ENCODE measurements at regions not wholly inside any gene's neighbourhood (a gene's known extent, or its start where the extent isn't known, plus 50 kb on each side); places are given as distances from the start of the nearest gene placed in this dataset.

GRCh38 chr4:16337936-16338335 lies 111.7 kb upstream of the TAPT1 start:
- Histone ChIP-seq H3K27me3 (ENCODE audit: insufficient read depth, insufficient read length) (no peaks in the 10 kb centered on the region), H3K4me1 (ENCODE audit: insufficient read depth, insufficient read length) (no peaks in the 10 kb centered on the region), H3K9me3 (ENCODE audit: insufficient read depth, low read length) (no peaks in the 10 kb centered on the region), H3K4me3 (ENCODE audit: insufficient read length, low read depth) (no peak overlapping the region), H3K9ac (ENCODE audit: insufficient read length, low read depth) (no peak overlapping the region), H3K36me3 (ENCODE audit: insufficient read depth, insufficient read length, low read length) (no peaks in the 10 kb centered on the region)
- TF ChIP-seq ZNF274 (IDR thresholded peaks at IDR 0.05; ENCODE audit: low read depth, low read length): no peak
- no peak for TF ChIP-seq SUZ12 (IDR thresholded peaks at IDR 0.05; ENCODE audit: extremely low read depth, insufficient read depth, insufficient read length)
- TF ChIP-seq YY1 (IDR thresholded peaks at IDR 0.05; ENCODE audit: insufficient read depth, insufficient read length): no peak
- no peak for DNase-seq (ENCODE audit: low read depth, low spot score)

- no peaks in the 10 kb centered on the region for H3K36me3 ChIP-seq (ENCODE audit: insufficient read depth, insufficient read length, low read length)
- H3K9me3 ChIP-seq (ENCODE audit: insufficient read depth, low read length): no peaks in the 10 kb centered on the region
- DNase-seq (ENCODE audit: low read depth, low spot score): no peak
- TF ChIP-seq SUZ12 (IDR thresholded peaks at IDR 0.05; ENCODE audit: extremely low read depth, insufficient read depth, insufficient read length) (no peak), ZNF274 (IDR thresholded peaks at IDR 0.05; ENCODE audit: low read depth, low read length) (no peak), YY1 (IDR thresholded peaks at IDR 0.05; ENCODE audit: insufficient read depth, insufficient read length) (no peak)
- H3K27me3 ChIP-seq (ENCODE audit: insufficient read depth, insufficient read length): no peaks in the 10 kb centered on the region
- no peak overlapping the region for H3K9ac ChIP-seq (ENCODE audit: insufficient read length, low read depth)
- H3K4me3 ChIP-seq (ENCODE audit: insufficient read length, low read depth): no peak overlapping the region
- no peaks in the 10 kb centered on the region for H3K4me1 ChIP-seq (ENCODE audit: insufficient read depth, insufficient read length)
Measured at GRCh38 chr4:16334601-16335000, 108.3 kb upstream of the TAPT1 start.

GRCh38 chr4:16329797-16330134 lies 103.5 kb upstream of the TAPT1 start:
- Histone ChIP-seq H3K9me3 (ENCODE audit: insufficient read depth, low read length) (no peaks in the 10 kb centered on the region), H3K4me3 (ENCODE audit: insufficient read length, low read depth) (no peak overlapping the region), H3K9ac (ENCODE audit: insufficient read length, low read depth) (no peak overlapping the region), H3K27me3 (ENCODE audit: insufficient read depth, insufficient read length) (no peaks in the 10 kb centered on the region), H3K36me3 (ENCODE audit: insufficient read depth, insufficient read length, low read length) (no peaks in the 10 kb centered on the region), H3K4me1 (ENCODE audit: insufficient read depth, insufficient read length) (no peaks in the 10 kb centered on the region)
- DNase-seq (ENCODE audit: low read depth, low spot score): no peak
- TF ChIP-seq SUZ12 (IDR thresholded peaks at IDR 0.05; ENCODE audit: extremely low read depth, insufficient read depth, insufficient read length) (no peak), ZNF274 (IDR thresholded peaks at IDR 0.05; ENCODE audit: low read depth, low read length) (no peak), YY1 (IDR thresholded peaks at IDR 0.05; ENCODE audit: insufficient read depth, insufficient read length) (no peak)

- H3K36me3 ChIP-seq (ENCODE audit: insufficient read depth, insufficient read length, low read length): no peaks in the 10 kb centered on the region
- H3K4me3 ChIP-seq (ENCODE audit: insufficient read length, low read depth): no peak overlapping the region
- no peak overlapping the region for H3K9ac ChIP-seq (ENCODE audit: insufficient read length, low read depth)
- no peaks in the 10 kb centered on the region for H3K9me3 ChIP-seq (ENCODE audit: insufficient read depth, low read length)
- DNase-seq (ENCODE audit: low read depth, low spot score): no peak
- TF ChIP-seq YY1 (IDR thresholded peaks at IDR 0.05; ENCODE audit: insufficient read depth, insufficient read length) (no peak), SUZ12 (IDR thresholded peaks at IDR 0.05; ENCODE audit: extremely low read depth, insufficient read depth, insufficient read length) (no peak), ZNF274 (IDR thresholded peaks at IDR 0.05; ENCODE audit: low read depth, low read length) (no peak)
- no peaks in the 10 kb centered on the region for H3K4me1 ChIP-seq (ENCODE audit: insufficient read depth, insufficient read length)
- H3K27me3 ChIP-seq (ENCODE audit: insufficient read depth, insufficient read length): no peaks in the 10 kb centered on the region
Measured at GRCh38 chr4:16329125-16329796, 103.0 kb upstream of the TAPT1 start.

- TF ChIP-seq YY1 (IDR thresholded peaks at IDR 0.05; ENCODE audit: insufficient read depth, insufficient read length) (no peak), SUZ12 (IDR thresholded peaks at IDR 0.05; ENCODE audit: extremely low read depth, insufficient read depth, insufficient read length) (no peak), ZNF274 (IDR thresholded peaks at IDR 0.05; ENCODE audit: low read depth, low read length) (no peak)
- H3K9ac ChIP-seq (ENCODE audit: insufficient read length, low read depth): no peak overlapping the region
- DNase-seq (ENCODE audit: low read depth, low spot score): no peak
- no peaks in the 10 kb centered on the region for H3K27me3 ChIP-seq (ENCODE audit: insufficient read depth, insufficient read length)
- no peak overlapping the region for H3K4me3 ChIP-seq (ENCODE audit: insufficient read length, low read depth)
- H3K9me3 ChIP-seq (ENCODE audit: insufficient read depth, low read length): no peaks in the 10 kb centered on the region; the same call in 1 of the 2 replicates
- no peaks in the 10 kb centered on the region for H3K36me3 ChIP-seq (ENCODE audit: insufficient read depth, insufficient read length, low read length)
- H3K4me1 ChIP-seq (ENCODE audit: insufficient read depth, insufficient read length): no peaks in the 10 kb centered on the region
Measured at GRCh38 chr4:16322183-16322582, 95.9 kb upstream of the TAPT1 start.

GRCh38 chr4:16315456-16315855 lies 89.2 kb upstream of the TAPT1 start:
- Histone ChIP-seq H3K4me1 (ENCODE audit: insufficient read depth, insufficient read length) (no peaks in the 10 kb centered on the region), H3K9me3 (ENCODE audit: insufficient read depth, low read length) (no peaks in the 10 kb centered on the region), H3K27me3 (ENCODE audit: insufficient read depth, insufficient read length) (no peaks in the 10 kb centered on the region), H3K4me3 (ENCODE audit: insufficient read length, low read depth) (no peak overlapping the region), H3K9ac (ENCODE audit: insufficient read length, low read depth) (no peak overlapping the region), H3K36me3 (ENCODE audit: insufficient read depth, insufficient read length, low read length) (no peaks in the 10 kb centered on the region)
- TF ChIP-seq YY1 (IDR thresholded peaks at IDR 0.05; ENCODE audit: insufficient read depth, insufficient read length) (no peak), ZNF274 (IDR thresholded peaks at IDR 0.05; ENCODE audit: low read depth, low read length) (no peak), SUZ12 (IDR thresholded peaks at IDR 0.05; ENCODE audit: extremely low read depth, insufficient read depth, insufficient read length) (no peak)
- DNase-seq (ENCODE audit: low read depth, low spot score): no peak

GRCh38 chr4:16310606-16311005 lies 84.3 kb upstream of the TAPT1 start:
- TF ChIP-seq ZNF274 (IDR thresholded peaks at IDR 0.05; ENCODE audit: low read depth, low read length): no peak
- TF ChIP-seq YY1 (IDR thresholded peaks at IDR 0.05; ENCODE audit: insufficient read depth, insufficient read length): no peak
- no peak for TF ChIP-seq SUZ12 (IDR thresholded peaks at IDR 0.05; ENCODE audit: extremely low read depth, insufficient read depth, insufficient read length)
- Histone ChIP-seq H3K36me3 (ENCODE audit: insufficient read depth, insufficient read length, low read length) (no peaks in the 10 kb centered on the region), H3K9ac (ENCODE audit: insufficient read length, low read depth) (no peak overlapping the region), H3K4me3 (ENCODE audit: insufficient read length, low read depth) (no peak overlapping the region), H3K9me3 (ENCODE audit: insufficient read depth, low read length) (no peaks in the 10 kb centered on the region), H3K4me1 (ENCODE audit: insufficient read depth, insufficient read length) (no peaks in the 10 kb centered on the region), H3K27me3 (ENCODE audit: insufficient read depth, insufficient read length) (no peaks in the 10 kb centered on the region)
- no peak for DNase-seq (ENCODE audit: low read depth, low spot score)
